GM23338 (cell line): ENCODE measurements at regions not wholly inside any gene's neighbourhood (a gene's known extent, or its start where the extent isn't known, plus 50 kb on each side); places are given as distances from the start of the nearest gene placed in this dataset.

Experiments used
- ATAC-seq: fragments of 200-7000 bp; cut with Tn5 transposase; 3 replicates; pipeline ENCODE4 v1.9.1; 2020
- DNase-seq: peaks from one replicate; pipeline ENCODE4 v3.0.0-alpha.2; 2015; ENCODE audit warnings: low spot score
- H2AFZ ChIP-seq: fragments of 200-600 bp; sonication (generic); 2 replicates; pipeline ENCODE4 v1.8.0; 2016; ENCODE audit warnings: antibody characterized with exemption, mild to moderate bottlenecking, moderate library complexity
- H3F3A ChIP-seq: fragments of 200-600 bp; sonication (generic); replicated peaks from 2 replicates; pipeline ENCODE4 v1.8.0; 2017; ENCODE audit warnings: antibody characterized with exemption, mixed run types, low read depth
- H3K27ac ChIP-seq: fragments of 200-600 bp; sonication (generic); 2 replicates; pipeline ENCODE4 v1.6.1; 2016; ENCODE audit warnings: low read depth
- H3K27me3 ChIP-seq: fragments of 200-600 bp; sonication (generic); 2 replicates; pipeline ENCODE4 v1.8.0; 2016; ENCODE audit warnings: mild to moderate bottlenecking, mixed run types, moderate library complexity; ENCODE audit not compliant: insufficient read depth
- H3K36me3 ChIP-seq: fragments of 200-600 bp; sonication (generic); 2 replicates; pipeline ENCODE4 v1.8.0; 2016; ENCODE audit warnings: mild to moderate bottlenecking; ENCODE audit not compliant: insufficient read depth
- H3K4me1 ChIP-seq: fragments of 200-600 bp; sonication (generic); 2 replicates; pipeline ENCODE4 v1.8.0; 2016; ENCODE audit warnings: mild to moderate bottlenecking, moderate library complexity; ENCODE audit not compliant: insufficient read depth
- H3K4me2 ChIP-seq: fragments of 200-600 bp; sonication (generic); 2 replicates; pipeline ENCODE4 v1.7.1; 2017; ENCODE audit warnings: mixed run types
- H3K4me3 ChIP-seq: fragments of 200-600 bp; sonication (generic); 2 replicates; pipeline ENCODE4 v1.6.1; 2016; ENCODE audit warnings: mixed run types
- H3K79me2 ChIP-seq: fragments of 200-600 bp; sonication (generic); replicated peaks from 2 replicates; pipeline ENCODE4 v1.8.0; 2017; ENCODE audit warnings: mild to moderate bottlenecking; ENCODE audit not compliant: insufficient read depth
- H3K9me2 ChIP-seq: fragments of 200-600 bp; sonication (generic); 2 replicates; pipeline ENCODE4 v1.8.0; 2017; ENCODE audit not compliant: insufficient read depth
- H4K20me1 ChIP-seq: fragments of 200-600 bp; sonication (generic); replicated peaks from 2 replicates; pipeline ENCODE4 v1.8.0; 2017; ENCODE audit warnings: mild to moderate bottlenecking; ENCODE audit not compliant: insufficient read depth
- H3K27ac Mint-ChIP-seq: 2 replicates; pipeline ENCODE4 v1.8.0; 2020; ENCODE audit warnings: inconsistent platforms, mild to moderate bottlenecking, moderate library complexity, mixed read lengths
- H3K27me3 Mint-ChIP-seq: 3 replicates; pipeline ENCODE4 v1.8.0; 2022; ENCODE audit warnings: low read depth, mild to moderate bottlenecking, moderate library complexity, mixed read lengths, inconsistent platforms; ENCODE audit not compliant: insufficient read depth, poor library complexity
- H3K36me3 Mint-ChIP-seq: 3 replicates; pipeline ENCODE4 v1.8.0; 2021; ENCODE audit warnings: low read depth, mild to moderate bottlenecking, inconsistent platforms, moderate library complexity, mixed read lengths
- H3K4me1 Mint-ChIP-seq: 3 replicates; pipeline ENCODE4 v1.8.0; 2020; ENCODE audit warnings: mild to moderate bottlenecking, inconsistent platforms, mixed read lengths
- H3K4me3 Mint-ChIP-seq: 3 replicates; pipeline ENCODE4 v1.8.0; 2021; ENCODE audit warnings: moderate library complexity, mild to moderate bottlenecking, inconsistent platforms, mixed read lengths
- H3K9me3 Mint-ChIP-seq: 3 replicates; pipeline ENCODE4 v1.8.0; 2020; ENCODE audit warnings: moderate library complexity, mild to moderate bottlenecking, inconsistent platforms, mixed read lengths
- CREB1 ChIP-seq: fragments of 250-450 bp; sonication (Bioruptor Pico); IDR thresholded peaks from 2 replicates; pipeline ENCODE4 v1.5.0; 2020; ENCODE audit warnings: low read depth, mild to moderate bottlenecking, moderate library complexity
- EZH2 ChIP-seq: fragments of 200-600 bp; sonication (generic); IDR thresholded peaks from one replicate; pipeline ENCODE4 v1.8.0; 2017; ENCODE audit warnings: antibody characterized with exemption, mild to moderate bottlenecking, low read depth; ENCODE audit not compliant: unreplicated experiment
- EZH2phosphoT487 ChIP-seq: fragments of 200-600 bp; sonication (generic); IDR thresholded peaks from one replicate; pipeline ENCODE4 v1.8.1; 2018; ENCODE audit warnings: antibody characterized with exemption; ENCODE audit not compliant: unreplicated experiment
- JUNB ChIP-seq: IDR thresholded peaks from one replicate; pipeline ENCODE4 v1.6.1; 2016; ENCODE audit warnings: antibody characterized with exemption; ENCODE audit not compliant: unreplicated experiment
- NANOG ChIP-seq: IDR thresholded peaks from 2 replicates; pipeline ENCODE4 v1.6.1; 2016; ENCODE audit warnings: antibody characterized with exemption, borderline replicate concordance
- POLR2AphosphoS5 ChIP-seq: IDR thresholded peaks from 2 replicates; pipeline ENCODE4 v1.6.1; 2016; ENCODE audit warnings: antibody characterized with exemption, low read depth
- STAT1 ChIP-seq: IDR thresholded peaks from one replicate; pipeline ENCODE4 v1.6.1; 2016; ENCODE audit warnings: antibody characterized with exemption; ENCODE audit not compliant: unreplicated experiment
- ZNF331 ChIP-seq: fragments of 250-450 bp; sonication (Bioruptor Pico); IDR thresholded peaks from 2 replicates; pipeline ENCODE4 v1.5.0; 2020; ENCODE audit warnings: low read depth, mild to moderate bottlenecking, moderate library complexity
- TF ChIP-seq, protein P1 (sequence below), 2 experiments: fragments of 200-600 bp in 1 of 2; sonication (generic) in 1 of 2; conservative IDR thresholded peaks; 2 replicates each; pipeline versions ENCODE4 v1.5.1 to v1.6.1; 2016 to 2017; ENCODE audit warnings: antibody characterized with exemption in 2 of 2, low read depth in 2 of 2, mild to moderate bottlenecking in 2 of 2, moderate library complexity in 1 of 2
- TF ChIP-seq, protein P2 (sequence below): IDR thresholded peaks from 2 replicates; pipeline ENCODE4 v1.6.1; 2016; ENCODE audit warnings: antibody characterized with exemption
- TF ChIP-seq, protein P3 (sequence below): IDR thresholded peaks from one replicate; pipeline ENCODE4 v1.6.1; 2018; ENCODE audit warnings: antibody characterized with exemption; ENCODE audit not compliant: unreplicated experiment
- TF ChIP-seq, protein P4 (sequence below): fragments of 250-450 bp; sonication (Bioruptor Pico); IDR thresholded peaks from 2 replicates; pipeline ENCODE4 v1.5.0; 2020; ENCODE audit warnings: mild to moderate bottlenecking, moderate library complexity

DNA sequence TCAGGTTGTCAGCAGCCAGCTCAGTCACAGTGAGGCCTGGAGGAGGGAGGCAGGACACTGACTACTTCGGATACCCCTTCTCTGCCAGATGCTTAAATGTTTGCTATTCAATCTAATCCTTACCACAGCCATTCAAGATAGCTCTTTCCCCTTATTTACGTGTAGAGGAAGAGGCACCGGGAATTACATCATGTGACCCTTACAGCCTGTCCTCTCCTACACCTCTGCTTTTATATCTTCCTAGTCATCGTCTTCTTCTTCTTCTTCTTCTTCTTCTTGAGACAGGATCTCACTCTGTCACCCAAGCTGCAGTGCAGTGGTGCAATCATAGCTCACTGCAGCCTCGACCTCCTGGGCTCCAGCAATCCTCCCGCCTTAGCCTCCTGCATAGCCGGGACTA, 148.1 kb upstream of the NEDD9 start (continued):
- TF ChIP-seq, protein P1, sequence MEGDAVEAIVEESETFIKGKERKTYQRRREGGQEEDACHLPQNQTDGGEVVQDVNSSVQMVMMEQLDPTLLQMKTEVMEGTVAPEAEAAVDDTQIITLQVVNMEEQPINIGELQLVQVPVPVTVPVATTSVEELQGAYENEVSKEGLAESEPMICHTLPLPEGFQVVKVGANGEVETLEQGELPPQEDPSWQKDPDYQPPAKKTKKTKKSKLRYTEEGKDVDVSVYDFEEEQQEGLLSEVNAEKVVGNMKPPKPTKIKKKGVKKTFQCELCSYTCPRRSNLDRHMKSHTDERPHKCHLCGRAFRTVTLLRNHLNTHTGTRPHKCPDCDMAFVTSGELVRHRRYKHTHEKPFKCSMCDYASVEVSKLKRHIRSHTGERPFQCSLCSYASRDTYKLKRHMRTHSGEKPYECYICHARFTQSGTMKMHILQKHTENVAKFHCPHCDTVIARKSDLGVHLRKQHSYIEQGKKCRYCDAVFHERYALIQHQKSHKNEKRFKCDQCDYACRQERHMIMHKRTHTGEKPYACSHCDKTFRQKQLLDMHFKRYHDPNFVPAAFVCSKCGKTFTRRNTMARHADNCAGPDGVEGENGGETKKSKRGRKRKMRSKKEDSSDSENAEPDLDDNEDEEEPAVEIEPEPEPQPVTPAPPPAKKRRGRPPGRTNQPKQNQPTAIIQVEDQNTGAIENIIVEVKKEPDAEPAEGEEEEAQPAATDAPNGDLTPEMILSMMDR (conservative IDR thresholded peaks at IDR 0.05; ENCODE audit: low read depth in 2 of 2) = no peak
- TF ChIP-seq, protein P2, sequence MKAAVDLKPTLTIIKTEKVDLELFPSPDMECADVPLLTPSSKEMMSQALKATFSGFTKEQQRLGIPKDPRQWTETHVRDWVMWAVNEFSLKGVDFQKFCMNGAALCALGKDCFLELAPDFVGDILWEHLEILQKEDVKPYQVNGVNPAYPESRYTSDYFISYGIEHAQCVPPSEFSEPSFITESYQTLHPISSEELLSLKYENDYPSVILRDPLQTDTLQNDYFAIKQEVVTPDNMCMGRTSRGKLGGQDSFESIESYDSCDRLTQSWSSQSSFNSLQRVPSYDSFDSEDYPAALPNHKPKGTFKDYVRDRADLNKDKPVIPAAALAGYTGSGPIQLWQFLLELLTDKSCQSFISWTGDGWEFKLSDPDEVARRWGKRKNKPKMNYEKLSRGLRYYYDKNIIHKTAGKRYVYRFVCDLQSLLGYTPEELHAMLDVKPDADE = no peak

- Mint-ChIP-seq H3K36me3 (peaks cover 9% of the 10 kb centered on the region; the same call in 2 of the 3 replicates), H3K27me3 (no peaks in the 10 kb centered on the region), H3K4me1 (peaks cover 9% of the 10 kb centered on the region; the same call in 2 of the 3 replicates), H3K9me3 (peaks cover 12% of the 10 kb centered on the region), H3K27ac (no peak overlapping the region), H3K4me3 (no peak overlapping the region)
- peaks cover 5% of the 10 kb centered on the region; the same call in 1 of the 2 replicates for H3K9me2 ChIP-seq
- no peaks in the 10 kb centered on the region for H3K4me1 ChIP-seq
- ATAC-seq = no peak
- DNase-seq = no peak
- no peaks in the 10 kb centered on the region for H3K36me3 ChIP-seq
- no peak overlapping the region for H3K4me3 ChIP-seq
- H3K27me3 ChIP-seq = no peaks in the 10 kb centered on the region
- no peaks in the 10 kb centered on the region for H3F3A ChIP-seq
- no peak overlapping the region for H3K27ac ChIP-seq
- no peaks in the 10 kb centered on the region for H3K79me2 ChIP-seq
- H2AFZ ChIP-seq = no peak overlapping the region
- H4K20me1 ChIP-seq = no peaks in the 10 kb centered on the region
- H3K4me2 ChIP-seq = no peak overlapping the region
- TF ChIP-seq EZH2phosphoT487 (no peak), ZNF331 (CRISPR knock-in tag) (no peak), STAT1 (no peak), CREB1 (CRISPR knock-in tag) (no peak), POLR2AphosphoS5 (no peak), JUNB (no peak), NANOG (no peak), EZH2 (no peak)
- TF ChIP-seq, protein P3, sequence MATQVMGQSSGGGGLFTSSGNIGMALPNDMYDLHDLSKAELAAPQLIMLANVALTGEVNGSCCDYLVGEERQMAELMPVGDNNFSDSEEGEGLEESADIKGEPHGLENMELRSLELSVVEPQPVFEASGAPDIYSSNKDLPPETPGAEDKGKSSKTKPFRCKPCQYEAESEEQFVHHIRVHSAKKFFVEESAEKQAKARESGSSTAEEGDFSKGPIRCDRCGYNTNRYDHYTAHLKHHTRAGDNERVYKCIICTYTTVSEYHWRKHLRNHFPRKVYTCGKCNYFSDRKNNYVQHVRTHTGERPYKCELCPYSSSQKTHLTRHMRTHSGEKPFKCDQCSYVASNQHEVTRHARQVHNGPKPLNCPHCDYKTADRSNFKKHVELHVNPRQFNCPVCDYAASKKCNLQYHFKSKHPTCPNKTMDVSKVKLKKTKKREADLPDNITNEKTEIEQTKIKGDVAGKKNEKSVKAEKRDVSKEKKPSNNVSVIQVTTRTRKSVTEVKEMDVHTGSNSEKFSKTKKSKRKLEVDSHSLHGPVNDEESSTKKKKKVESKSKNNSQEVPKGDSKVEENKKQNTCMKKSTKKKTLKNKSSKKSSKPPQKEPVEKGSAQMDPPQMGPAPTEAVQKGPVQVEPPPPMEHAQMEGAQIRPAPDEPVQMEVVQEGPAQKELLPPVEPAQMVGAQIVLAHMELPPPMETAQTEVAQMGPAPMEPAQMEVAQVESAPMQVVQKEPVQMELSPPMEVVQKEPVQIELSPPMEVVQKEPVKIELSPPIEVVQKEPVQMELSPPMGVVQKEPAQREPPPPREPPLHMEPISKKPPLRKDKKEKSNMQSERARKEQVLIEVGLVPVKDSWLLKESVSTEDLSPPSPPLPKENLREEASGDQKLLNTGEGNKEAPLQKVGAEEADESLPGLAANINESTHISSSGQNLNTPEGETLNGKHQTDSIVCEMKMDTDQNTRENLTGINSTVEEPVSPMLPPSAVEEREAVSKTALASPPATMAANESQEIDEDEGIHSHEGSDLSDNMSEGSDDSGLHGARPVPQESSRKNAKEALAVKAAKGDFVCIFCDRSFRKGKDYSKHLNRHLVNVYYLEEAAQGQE = no peak
- TF ChIP-seq, protein P4, sequence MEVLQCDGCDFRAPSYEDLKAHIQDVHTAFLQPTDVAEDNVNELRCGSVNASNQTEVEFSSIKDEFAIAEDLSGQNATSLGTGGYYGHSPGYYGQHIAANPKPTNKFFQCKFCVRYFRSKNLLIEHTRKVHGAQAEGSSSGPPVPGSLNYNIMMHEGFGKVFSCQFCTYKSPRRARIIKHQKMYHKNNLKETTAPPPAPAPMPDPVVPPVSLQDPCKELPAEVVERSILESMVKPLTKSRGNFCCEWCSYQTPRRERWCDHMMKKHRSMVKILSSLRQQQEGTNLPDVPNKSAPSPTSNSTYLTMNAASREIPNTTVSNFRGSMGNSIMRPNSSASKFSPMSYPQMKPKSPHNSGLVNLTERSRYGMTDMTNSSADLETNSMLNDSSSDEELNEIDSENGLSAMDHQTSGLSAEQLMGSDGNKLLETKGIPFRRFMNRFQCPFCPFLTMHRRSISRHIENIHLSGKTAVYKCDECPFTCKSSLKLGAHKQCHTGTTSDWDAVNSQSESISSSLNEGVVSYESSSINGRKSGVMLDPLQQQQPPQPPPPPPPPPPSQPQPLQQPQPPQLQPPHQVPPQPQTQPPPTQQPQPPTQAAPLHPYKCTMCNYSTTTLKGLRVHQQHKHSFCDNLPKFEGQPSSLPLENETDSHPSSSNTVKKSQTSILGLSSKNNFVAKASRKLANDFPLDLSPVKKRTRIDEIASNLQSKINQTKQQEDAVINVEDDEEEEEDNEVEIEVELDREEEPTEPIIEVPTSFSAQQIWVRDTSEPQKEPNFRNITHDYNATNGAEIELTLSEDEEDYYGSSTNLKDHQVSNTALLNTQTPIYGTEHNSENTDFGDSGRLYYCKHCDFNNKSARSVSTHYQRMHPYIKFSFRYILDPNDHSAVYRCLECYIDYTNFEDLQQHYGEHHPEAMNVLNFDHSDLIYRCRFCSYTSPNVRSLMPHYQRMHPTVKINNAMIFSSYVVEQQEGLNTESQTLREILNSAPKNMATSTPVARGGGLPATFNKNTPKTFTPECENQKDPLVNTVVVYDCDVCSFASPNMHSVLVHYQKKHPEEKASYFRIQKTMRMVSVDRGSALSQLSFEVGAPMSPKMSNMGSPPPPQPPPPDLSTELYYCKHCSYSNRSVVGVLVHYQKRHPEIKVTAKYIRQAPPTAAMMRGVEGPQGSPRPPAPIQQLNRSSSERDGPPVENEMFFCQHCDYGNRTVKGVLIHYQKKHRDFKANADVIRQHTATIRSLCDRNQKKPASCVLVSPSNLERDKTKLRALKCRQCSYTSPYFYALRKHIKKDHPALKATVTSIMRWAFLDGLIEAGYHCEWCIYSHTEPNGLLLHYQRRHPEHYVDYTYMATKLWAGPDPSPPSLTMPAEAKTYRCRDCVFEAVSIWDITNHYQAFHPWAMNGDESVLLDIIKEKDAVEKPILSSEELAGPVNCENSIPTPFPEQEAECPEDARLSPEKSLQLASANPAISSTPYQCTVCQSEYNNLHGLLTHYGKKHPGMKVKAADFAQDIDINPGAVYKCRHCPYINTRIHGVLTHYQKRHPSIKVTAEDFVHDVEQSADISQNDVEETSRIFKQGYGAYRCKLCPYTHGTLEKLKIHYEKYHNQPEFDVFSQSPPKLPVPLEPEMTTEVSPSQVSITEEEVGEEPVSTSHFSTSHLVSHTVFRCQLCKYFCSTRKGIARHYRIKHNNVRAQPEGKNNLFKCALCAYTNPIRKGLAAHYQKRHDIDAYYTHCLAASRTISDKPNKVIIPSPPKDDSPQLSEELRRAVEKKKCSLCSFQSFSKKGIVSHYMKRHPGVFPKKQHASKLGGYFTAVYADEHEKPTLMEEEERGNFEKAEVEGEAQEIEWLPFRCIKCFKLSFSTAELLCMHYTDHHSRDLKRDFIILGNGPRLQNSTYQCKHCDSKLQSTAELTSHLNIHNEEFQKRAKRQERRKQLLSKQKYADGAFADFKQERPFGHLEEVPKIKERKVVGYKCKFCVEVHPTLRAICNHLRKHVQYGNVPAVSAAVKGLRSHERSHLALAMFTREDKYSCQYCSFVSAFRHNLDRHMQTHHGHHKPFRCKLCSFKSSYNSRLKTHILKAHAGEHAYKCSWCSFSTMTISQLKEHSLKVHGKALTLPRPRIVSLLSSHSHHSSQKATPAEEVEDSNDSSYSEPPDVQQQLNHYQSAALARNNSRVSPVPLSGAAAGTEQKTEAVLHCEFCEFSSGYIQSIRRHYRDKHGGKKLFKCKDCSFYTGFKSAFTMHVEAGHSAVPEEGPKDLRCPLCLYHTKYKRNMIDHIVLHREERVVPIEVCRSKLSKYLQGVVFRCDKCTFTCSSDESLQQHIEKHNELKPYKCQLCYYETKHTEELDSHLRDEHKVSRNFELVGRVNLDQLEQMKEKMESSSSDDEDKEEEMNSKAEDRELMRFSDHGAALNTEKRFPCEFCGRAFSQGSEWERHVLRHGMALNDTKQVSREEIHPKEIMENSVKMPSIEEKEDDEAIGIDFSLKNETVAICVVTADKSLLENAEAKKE (CRISPR knock-in tag) = no peak
- TF ChIP-seq, protein P2 = no peak
Observed at GRCh38 chr6:11379805-11380204, 147.3 kb upstream of the NEDD9 start.
